ENCODE measurements at regions not wholly inside any gene's neighbourhood (a gene's known extent, or its start where the extent isn't known, plus 50 kb on each side); places are given as distances from the start of the nearest gene placed in this dataset.

GRCh38 chr18:75527848-75528685 is 100.6 kb upstream of the SMIM21 start:
- DNase-seq (no peak), ATAC-seq (ENCODE audit: poor library complexity) (no peak)
- intact Hi-C loops (cut with DNase I): no loop called here

GRCh38 chr18:75526038-75526437 is 98.5 kb upstream of the SMIM21 start:
- ATAC-seq (ENCODE audit: poor library complexity) (no peak), DNase-seq (no peak)
- intact Hi-C loops (cut with DNase I): no loop called here

DNA sequence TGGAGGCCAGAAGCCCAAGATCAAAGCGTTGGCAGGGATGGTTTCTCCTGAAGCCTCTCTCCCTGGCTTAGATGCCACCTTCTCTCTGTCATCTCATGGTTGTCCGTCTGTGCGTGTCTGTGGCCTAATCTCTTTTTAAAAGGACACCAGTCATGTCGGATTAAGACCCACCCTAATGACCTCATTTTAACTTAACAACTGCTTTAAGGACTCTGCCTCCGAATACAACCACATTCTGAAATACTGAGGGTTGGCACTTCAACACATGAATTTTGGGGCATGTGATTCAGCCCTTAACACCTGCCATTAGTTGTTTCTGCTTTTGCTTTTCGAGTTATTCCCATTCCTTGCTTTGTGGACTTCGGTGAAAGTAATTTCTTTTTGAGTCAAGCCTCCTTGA is 97.8 kb upstream of the SMIM21 start:
- no peak for DNase-seq
- intact Hi-C loops (cut with DNase I): no loop called here
- no peak for ATAC-seq (ENCODE audit: poor library complexity)

DNA sequence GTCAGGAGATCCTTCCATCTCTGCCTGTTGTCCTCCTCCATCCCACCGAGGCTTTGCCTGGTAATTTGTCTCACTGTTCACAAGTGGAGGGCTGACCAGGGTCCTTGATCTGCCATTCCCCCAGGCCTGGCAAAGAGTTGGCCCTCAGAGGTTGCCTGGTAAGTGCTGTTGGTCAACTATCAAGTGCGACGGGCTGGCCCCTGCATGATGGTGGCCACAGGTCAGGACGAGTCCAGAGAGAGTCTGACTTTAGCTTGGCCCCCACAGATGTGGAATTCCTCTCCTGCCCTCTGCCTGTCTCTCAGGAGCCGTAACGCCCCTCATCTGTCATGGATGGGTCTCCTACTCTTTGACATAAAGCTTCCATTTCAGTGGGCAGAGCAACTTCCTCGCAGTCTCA is 97.3 kb upstream of the SMIM21 start:
- DNase-seq: no peak
- intact Hi-C loops (cut with DNase I): no loop called here
- no peak for ATAC-seq (ENCODE audit: poor library complexity)

- no peak for ATAC-seq (ENCODE audit: poor library complexity)
- intact Hi-C loops (cut with DNase I): no loop called here
- no peak for DNase-seq
Observed at GRCh38 chr18:75524181-75524580, 96.7 kb upstream of the SMIM21 start.

GRCh38 chr18:75521816-75522215 is 94.3 kb upstream of the SMIM21 start:
- no peak for ATAC-seq (ENCODE audit: poor library complexity)
- intact Hi-C loops (cut with DNase I): no loop called here
- DNase-seq: no peak

GRCh38 chr18:75518007-75518406 is 90.5 kb upstream of the SMIM21 start:
- intact Hi-C loops (cut with DNase I): no loop called here
- DNase-seq (no peak), ATAC-seq (ENCODE audit: poor library complexity) (no peak)

- intact Hi-C loops (cut with DNase I): no loop called here
- ATAC-seq (ENCODE audit: poor library complexity): no peak
Observed at GRCh38 chr18:75517286-75517685, 89.8 kb upstream of the SMIM21 start.

DNA sequence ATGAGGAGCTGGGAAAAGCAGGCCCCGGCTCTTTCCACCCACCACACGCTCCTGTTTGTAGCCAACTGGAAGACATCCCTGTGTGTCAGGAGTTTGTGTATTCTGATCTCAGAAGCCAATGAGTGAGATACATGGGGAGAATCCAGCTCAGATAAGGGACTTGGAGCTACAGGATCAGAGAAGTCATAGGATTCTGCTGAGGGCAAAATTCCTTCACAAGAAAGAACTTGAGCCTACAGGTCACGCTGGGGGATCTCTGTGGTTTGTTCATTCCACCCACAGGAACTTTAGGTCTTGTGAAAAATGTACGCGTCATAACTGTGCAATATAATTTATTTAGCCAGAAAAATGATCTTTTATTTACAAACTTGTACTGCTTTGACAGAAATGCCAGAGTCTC is 80.1 kb upstream of the SMIM21 start:
- no peak for ATAC-seq (ENCODE audit: poor library complexity)
- DNase-seq: no peak
- intact Hi-C loops (cut with DNase I): no loop called here

More at GRCh38 chr18:75517286-75517685, 89.8 kb upstream of the SMIM21 start:
- DNase-seq: no peak

DNA sequence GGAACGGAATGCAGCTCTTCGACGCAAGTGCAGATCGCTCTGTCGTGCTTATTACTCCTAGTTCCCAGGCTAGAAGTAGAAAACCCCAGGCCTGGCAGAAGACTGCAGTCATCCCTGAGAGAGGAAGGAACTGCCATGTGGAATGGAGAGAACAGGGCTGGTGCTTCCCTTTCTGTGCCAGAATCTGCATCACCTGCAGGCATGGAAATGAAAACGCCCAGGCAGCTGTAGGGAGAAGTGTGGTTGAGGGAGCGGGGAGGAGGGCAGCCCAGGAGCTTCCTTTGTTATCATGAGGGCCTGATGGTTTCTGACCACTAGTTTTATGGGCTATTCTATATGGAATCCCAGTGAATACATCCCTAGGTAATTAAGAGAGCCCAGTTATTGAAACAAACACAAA is 79.4 kb upstream of the SMIM21 start:
- intact Hi-C loops (cut with DNase I): no loop called here
- ATAC-seq (ENCODE audit: poor library complexity) (no peak), DNase-seq (no peak)

GRCh38 chr18:75504469-75504868 is 77.0 kb upstream of the SMIM21 start:
- ATAC-seq (ENCODE audit: poor library complexity) (peak; percentile 18), DNase-seq (no peak)
- intact Hi-C loops (cut with DNase I): no loop called here

- intact Hi-C loops (cut with DNase I): no loop called here
- DNase-seq (no peak), ATAC-seq (ENCODE audit: poor library complexity) (no peak)
Observed at GRCh38 chr18:75503615-75504014, 76.1 kb upstream of the SMIM21 start.

DNA sequence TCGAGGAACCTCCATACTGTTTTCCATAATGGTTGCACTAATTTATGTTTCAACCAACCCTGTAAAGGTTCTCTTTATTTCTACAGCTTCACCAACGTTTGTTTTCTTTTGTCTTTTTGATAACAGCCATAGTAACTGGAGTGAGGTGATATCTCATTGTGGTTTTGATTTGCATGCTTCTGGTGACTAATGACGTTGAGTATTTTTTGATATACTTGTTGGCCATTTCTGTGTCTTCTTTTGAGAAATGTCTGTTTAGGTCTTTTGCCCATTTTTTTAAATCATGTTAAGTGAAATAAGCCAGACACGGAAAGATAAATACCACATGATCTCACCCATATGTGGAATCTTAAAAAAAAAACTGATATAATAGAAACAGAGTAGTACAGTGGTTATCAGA is 74.8 kb upstream of the SMIM21 start:
- DNase-seq (no peak), ATAC-seq (ENCODE audit: poor library complexity) (no peak)
- intact Hi-C loops (cut with DNase I): no loop called here

DNA sequence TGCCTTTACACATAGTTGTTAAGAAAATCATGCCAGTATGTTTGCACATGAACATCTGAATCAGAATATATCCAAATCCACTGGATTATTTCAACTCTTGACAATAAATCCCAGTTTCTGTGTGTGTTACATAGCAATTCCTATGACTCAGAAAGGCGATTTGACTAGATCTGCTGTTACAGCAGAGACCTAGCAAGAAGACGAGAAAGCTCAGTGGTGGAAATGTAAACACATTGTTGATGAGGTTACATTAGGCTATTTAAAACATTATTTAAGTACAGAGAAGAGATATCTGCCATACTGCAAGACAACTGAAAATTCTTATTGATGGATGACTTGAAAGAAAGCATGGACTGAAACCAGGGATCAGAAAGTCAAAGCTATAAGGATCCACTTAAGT is 73.0 kb upstream of the SMIM21 start:
- no peak for ATAC-seq (ENCODE audit: poor library complexity)

GRCh38 chr18:75497576-75498235 is 70.2 kb upstream of the SMIM21 start:
- no peak for ATAC-seq (ENCODE audit: poor library complexity)
- intact Hi-C loops (cut with DNase I): no loop called here
- no peak for DNase-seq

More for the DNA sequence above, 73.0 kb upstream of the SMIM21 start:
- intact Hi-C loops (cut with DNase I): no loop called here
- DNase-seq: no peak

DNA sequence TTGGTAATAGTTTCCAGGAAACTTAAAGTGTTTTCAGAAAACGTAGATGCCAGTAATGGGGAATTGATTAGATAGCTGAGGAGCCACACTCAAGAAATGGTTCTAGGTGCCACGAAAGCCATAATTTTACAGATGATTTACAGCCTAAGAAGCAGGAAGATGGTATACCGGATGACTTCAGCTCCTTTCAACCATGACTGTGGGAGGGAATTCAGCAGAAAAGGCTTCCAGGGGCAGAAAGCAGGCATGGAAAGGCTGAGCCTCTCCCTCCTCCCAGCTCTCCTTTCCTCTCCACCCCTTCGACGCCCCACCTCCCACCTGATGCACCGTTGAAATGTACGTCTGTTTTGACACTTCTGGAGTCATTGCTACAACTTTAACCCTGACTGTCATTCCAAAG is 68.6 kb upstream of the SMIM21 start:
- DNase-seq (no peak), ATAC-seq (ENCODE audit: poor library complexity) (no peak)
- intact Hi-C loops (cut with DNase I): no loop called here

DNA sequence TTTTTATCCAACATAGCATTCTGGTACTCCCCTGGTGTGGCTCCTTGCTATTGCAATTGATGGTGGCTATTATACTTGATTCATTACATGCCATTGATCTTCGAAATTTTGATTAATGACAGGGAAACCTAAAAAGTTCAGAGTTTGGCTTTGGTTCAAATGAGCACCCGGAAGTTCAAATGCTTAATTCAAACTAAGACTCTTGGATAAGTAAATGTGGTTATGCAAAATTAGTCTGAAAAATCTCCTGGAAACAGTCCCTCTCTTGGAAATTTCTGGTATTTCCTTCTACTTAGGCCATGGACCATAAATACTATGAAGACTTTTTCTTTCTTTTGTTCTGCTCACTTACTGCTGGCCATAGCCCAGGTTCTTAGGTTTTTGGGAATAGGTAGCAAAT is 65.3 kb upstream of the SMIM21 start:
- intact Hi-C loops (cut with DNase I): no loop called here
- no peak for DNase-seq

GRCh38 chr18:75491361-75491760 is 63.9 kb upstream of the SMIM21 start:
- intact Hi-C loops (cut with DNase I): no loop called here
- no peak for DNase-seq
- ATAC-seq (ENCODE audit: poor library complexity): no peak

More for the DNA sequence above, 65.3 kb upstream of the SMIM21 start:
- ATAC-seq (ENCODE audit: poor library complexity): no peak

DNA sequence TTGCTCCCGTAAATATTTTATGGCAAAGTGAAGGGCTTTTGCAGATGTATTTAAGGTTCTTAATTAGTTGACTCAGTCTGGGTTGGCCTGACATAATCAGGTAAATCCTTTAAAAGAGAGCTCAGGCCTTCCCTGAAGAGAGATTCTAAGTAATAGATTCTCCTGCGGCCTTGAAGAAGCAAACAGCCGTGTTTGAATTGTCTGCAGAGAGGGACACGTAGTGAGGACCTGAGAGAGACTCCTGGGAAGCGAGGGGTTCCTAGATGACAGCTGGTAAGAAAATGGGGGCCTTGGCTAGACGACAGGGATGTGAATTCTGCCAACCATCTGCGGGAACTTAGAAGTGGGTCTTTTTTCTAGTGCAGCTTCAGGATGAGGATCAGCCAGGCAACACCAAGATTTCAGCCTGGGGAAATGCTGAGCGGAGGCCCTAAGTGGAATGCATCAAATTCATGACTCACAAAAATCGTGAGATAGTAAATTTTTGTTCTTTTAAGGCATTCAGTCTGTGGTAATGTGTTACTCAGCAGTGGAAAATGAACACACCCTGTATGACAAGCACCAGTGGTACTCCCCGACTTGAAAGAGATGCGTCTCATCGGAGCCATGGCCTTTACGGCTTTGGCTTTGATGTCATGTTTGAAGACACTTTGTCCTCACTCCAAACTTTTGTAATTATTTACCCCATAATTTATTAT is 62.1 kb upstream of the SMIM21 start:
- no peak for ATAC-seq (ENCODE audit: poor library complexity)
- intact Hi-C loops (cut with DNase I): no loop called here
- DNase-seq: no peak

DNA sequence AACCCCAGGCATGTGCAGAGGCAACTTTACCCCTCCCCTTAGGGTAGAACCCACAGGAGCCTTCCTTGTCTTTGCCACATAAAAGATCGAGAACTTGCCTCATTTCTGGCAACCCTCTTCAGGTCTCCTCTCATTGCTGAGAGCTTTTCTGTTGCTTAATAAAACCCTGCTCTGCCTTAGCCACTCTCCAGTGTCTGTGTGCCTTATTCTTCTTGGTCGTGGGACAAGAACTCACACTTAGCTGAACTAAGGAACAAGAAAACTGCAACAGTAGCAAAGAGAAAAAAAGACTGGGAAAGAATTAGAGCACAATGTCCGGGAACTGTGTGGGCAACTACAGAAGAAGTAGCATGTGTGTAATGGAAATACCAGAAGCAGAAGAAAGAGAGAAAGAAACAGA is 56.2 kb upstream of the SMIM21 start:
- DNase-seq (no peak), ATAC-seq (ENCODE audit: poor library complexity) (no peak)
- intact Hi-C loops (cut with DNase I): no loop called here

All from Right ventricle myocardium superior (tissue), 1 donor.